K562 (cell line): ENCODE measurements at regions not wholly inside any gene's neighbourhood (a gene's known extent, or its start where the extent isn't known, plus 50 kb on each side); places are given as distances from the start of the nearest gene placed in this dataset.

Experiments used
- ATAC-seq: fragments of 200-7000 bp; cut with Tn5 transposase; 3 replicates; pipeline ENCODE4 v1.9.1; 2020; ENCODE audit warnings: moderate library complexity
- BruUV-seq: library from RNA; stranded (reverse); fragments of 400-500 nt; replicated peaks from 2 replicates; lab custom pipeline; 2021; lab: Mats Ljungman, UMichigan
- CTCF ChIA-PET: fragments of 300-600 bp; formaldehyde crosslinking; extraction: SDS; loops from one replicate; lab custom pipeline; 2021; ENCODE audit warnings: low intra/inter-chr PET ratio; lab: Yijun Ruan, JAX
- POLR2A ChIA-PET: fragments of 300-600, 350-650 bp; sonication (Branson Sonifier 250); formaldehyde crosslinking; extraction: SDS; loops from one replicate; lab custom pipeline; 2021; ENCODE audit warnings: antibody characterized with exemption, inconsistent platforms; lab: Yijun Ruan, JAX
- DNase-seq, 4 experiments: peaks; one replicate each; pipeline versions ENCODE4 v3.0.0 to v3.0.0-alpha.2; 2011 to 2018; ENCODE audit warnings: low spot score in 3 of 4, mixed read lengths in 3 of 4; ENCODE audit errors: extremely low read depth in 1 of 4
- FAIRE-seq: peaks from 2 replicates; lab custom pipeline; 2011; peaks lifted over from hg19 to GRCh38; lab: Jason Lieb, UNC
- H2AFZ ChIP-seq: 2 replicates; pipeline ENCODE4 v1.6.0; 2011; ENCODE audit warnings: low read depth, low read length, control low read depth, inconsistent platforms
- H3K27ac ChIP-seq: fragments of 200-600 bp; 3 replicates; pipeline ENCODE4 v1.8.0; 2011; ENCODE audit warnings: low read depth, mild to moderate bottlenecking, control low read depth, inconsistent platforms, low read length, moderate library complexity, mixed read lengths; ENCODE audit errors: extremely low read depth
- H3K27me3 ChIP-seq, 2 experiments: fragments of 300-600 bp in 1 of 2; 2 replicates in 1 of 2; 3 replicates in 1 of 2; pipeline versions ENCODE4 v1.6.0 to v1.8.0; 2011; ENCODE audit warnings: inconsistent platforms in 2 of 2, low read length in 2 of 2, mild to moderate bottlenecking in 1 of 2, mixed read lengths in 1 of 2, moderate library complexity in 1 of 2; ENCODE audit not compliant: control insufficient read depth in 2 of 2, insufficient read depth in 2 of 2
- H3K36me3 ChIP-seq: fragments of 300-600 bp; 3 replicates; pipeline ENCODE4 v1.8.0; 2011; ENCODE audit warnings: mild to moderate bottlenecking, low read length, inconsistent platforms; ENCODE audit not compliant: control insufficient read depth, insufficient read depth
- H3K4me1 ChIP-seq, 2 experiments: fragments of 200-600 bp in 1 of 2; replicated peaks in 1 of 2; 2 replicates in 1 of 2; 3 replicates in 1 of 2; pipeline versions ENCODE4 v1.5.1 to v1.8.0; 2011; ENCODE audit warnings: inconsistent platforms in 2 of 2, low read length in 2 of 2, mild to moderate bottlenecking in 1 of 2, mixed read lengths in 1 of 2, moderate library complexity in 1 of 2; ENCODE audit not compliant: control insufficient read depth in 2 of 2, insufficient read depth in 2 of 2
- H3K4me2 ChIP-seq: 2 replicates; pipeline ENCODE4 v1.6.1; 2011; ENCODE audit warnings: low read length, control low read depth, inconsistent platforms, mixed read lengths; ENCODE audit not compliant: insufficient read depth
- H3K4me3 ChIP-seq: fragments of 200-600 bp; sonication (generic), shearing (Covaris generic); 2 replicates; pipeline ENCODE4 v1.5.1; 2016; ENCODE audit warnings: control low read depth, inconsistent platforms
- H3K79me2 ChIP-seq: fragments of 200-600 bp; 3 replicates; pipeline ENCODE4 v1.8.0; 2011; ENCODE audit warnings: low read length, inconsistent platforms; ENCODE audit not compliant: control insufficient read depth, insufficient read depth
- H3K9ac ChIP-seq, 2 experiments: 2 replicates each; pipeline versions ENCODE4 v1.6.0 to v1.6.1; 2011; ENCODE audit warnings: low read depth in 2 of 2, low read length in 2 of 2, control low read depth in 1 of 2, inconsistent platforms in 1 of 2, mild to moderate bottlenecking in 1 of 2, mixed read lengths in 1 of 2; ENCODE audit not compliant: insufficient read depth in 1 of 2
- H3K9me1 ChIP-seq: one replicate; pipeline ENCODE4 v1.6.0; 2011; ENCODE audit warnings: inconsistent platforms, mild to moderate bottlenecking, low read length, moderate library complexity; ENCODE audit not compliant: control insufficient read depth, insufficient read depth
- H3K9me3 ChIP-seq: replicated peaks from 2 replicates; pipeline ENCODE4 v1.5.1; 2011; ENCODE audit warnings: low read depth, low read length, inconsistent platforms; ENCODE audit not compliant: control insufficient read depth, insufficient read depth
- H4K20me1 ChIP-seq: replicated peaks from 2 replicates; pipeline ENCODE4 v1.6.1; 2011; ENCODE audit warnings: low read length, inconsistent platforms, mixed read lengths; ENCODE audit not compliant: control insufficient read depth, insufficient read depth
- ESRRA ChIP-seq: fragments of 450-650 bp; IDR thresholded peaks from 2 replicates; pipeline ENCODE4 v1.6.1; 2014; ENCODE audit warnings: low read depth, mild to moderate bottlenecking, moderate library complexity, borderline replicate concordance
- GABPA ChIP-seq: fragments of 200-800 bp; sonication (Bioruptor generic); conservative IDR thresholded peaks from 2 replicates; pipeline ENCODE4 v1.6.1; 2016; ENCODE audit warnings: low read depth, missing genetic modification characterization, missing compliant biosample characterization
- GATAD2A ChIP-seq: fragments of 450-650 bp; IDR thresholded peaks from 2 replicates; pipeline ENCODE4 v1.6.1; 2017
- KLF10 ChIP-seq: fragments of 250-450 bp; sonication (Bioruptor Pico); IDR thresholded peaks from 2 replicates; pipeline ENCODE4 v1.6.1; 2021; ENCODE audit warnings: matching md5 sums
- MAFK ChIP-seq: IDR thresholded peaks from 2 replicates; pipeline ENCODE4 v1.6.1; 2011; ENCODE audit warnings: low read length, improper control_type of control experiment
- MCM5 ChIP-seq: fragments of 450-650 bp; IDR thresholded peaks from 2 replicates; pipeline ENCODE4 v1.6.1; 2016; ENCODE audit warnings: low read depth
- MECOM ChIP-seq: fragments of 250-450 bp; sonication (Bioruptor Pico); IDR thresholded peaks from 2 replicates; pipeline ENCODE4 v1.8.0; 2022; ENCODE audit warnings: inconsistent platforms
- PHF8 ChIP-seq: fragments of 200-600 bp; sonication (generic); IDR thresholded peaks from 2 replicates; pipeline ENCODE4 v1.6.1; 2012; ENCODE audit warnings: mixed run types, mild to moderate bottlenecking, inconsistent platforms, low read length, moderate library complexity, borderline replicate concordance
- RBM34 ChIP-seq: fragments of 200-400 bp; formaldehyde crosslinking; IDR thresholded peaks from 2 replicates; pipeline ENCODE4 v1.6.1; 2018; ENCODE audit warnings: low read length, borderline replicate concordance; ENCODE audit not compliant: insufficient read depth
- SLC30A9 ChIP-seq: fragments of 250-450 bp; sonication (Bioruptor Pico); IDR thresholded peaks from 2 replicates; pipeline ENCODE4 v1.8.0; 2022; ENCODE audit warnings: mild to moderate bottlenecking, moderate library complexity
- SMAD2 ChIP-seq: fragments of 150-350 bp; IDR thresholded peaks from 2 replicates; pipeline ENCODE4 v1.6.1; 2014; ENCODE audit warnings: low read depth, mild to moderate bottlenecking, low read length
- U2AF1 ChIP-seq: fragments of 200-400 bp; formaldehyde crosslinking; optimal IDR thresholded peaks from 2 replicates; pipeline ENCODE3; 2017; ENCODE audit warnings: mild to moderate bottlenecking, low read depth, low read length, moderate library complexity
- XRCC4 ChIP-seq: IDR thresholded peaks from one replicate; pipeline ENCODE4 v1.6.1; 2011; ENCODE audit not compliant: insufficient read depth, insufficient read length; ENCODE audit errors: extremely low read depth
- ZBTB1 ChIP-seq: sonication (generic); formaldehyde crosslinking; IDR thresholded peaks from 2 replicates; pipeline ENCODE4 v1.8.1; 2023; ENCODE audit warnings: missing genetic modification reagents, low read depth, mild to moderate bottlenecking, borderline replicate concordance
- ZBTB7A ChIP-seq: IDR thresholded peaks from 2 replicates; pipeline ENCODE4 v1.6.1; 2011; ENCODE audit warnings: low read depth, mild to moderate bottlenecking, low read length, moderate library complexity, borderline replicate concordance; ENCODE audit not compliant: control insufficient read depth
- ZNF316 ChIP-seq: fragments of 450-650 bp; IDR thresholded peaks from 2 replicates; pipeline ENCODE4 v1.6.1; 2016
- ZNF75A ChIP-seq: fragments of 450-650 bp; formaldehyde crosslinking; IDR thresholded peaks from 2 replicates; pipeline ENCODE4 v1.4.0; 2020; ENCODE audit warnings: mild to moderate bottlenecking
- WGBS: fragments of 100-300 bp; shearing (Covaris generic); methylation state at CpG from one replicate; pipeline ENCODE4 v1.1.6; 2016; ENCODE audit warnings: low coverage, mixed read lengths; ENCODE audit not compliant: insufficient coverage; ENCODE audit errors: missing lambda C conversion rate; 5-methylcytosine and 5-hydroxymethylcytosine counted together
- in situ Hi-C: fragments of 300-500 bp; cut with MboI; formaldehyde crosslinking; loops from 4 replicates; pipeline ENCODE4 v1.15.0; 2018; ENCODE audit warnings: inconsistent platforms, mixed read lengths
- intact Hi-C: fragments of 100-400 bp; cut with micrococcal nuclease; formaldehyde crosslinking; loops from 2 replicates; pipeline ENCODE4 v1.14.2; 2022
- TF ChIP-seq, protein P1 (sequence below), 2 experiments: fragments of 250-450 bp in 1 of 2; fragments of 450-650 bp in 1 of 2; sonication (Bioruptor Pico) in 1 of 2; IDR thresholded peaks; 2 replicates each; pipeline versions ENCODE4 v1.6.1 to v1.8.0; 2016 to 2021; ENCODE audit warnings: mild to moderate bottlenecking in 2 of 2, moderate library complexity in 2 of 2, missing compliant biosample characterization in 1 of 2, missing genetic modification characterization in 1 of 2
- TF ChIP-seq, protein P2 (sequence below): IDR thresholded peaks from 2 replicates; pipeline ENCODE4 v1.6.1; 2011; ENCODE audit not compliant: insufficient read length; ENCODE audit errors: extremely low read depth
- TF ChIP-seq, protein P3 (sequence below): sonication (generic); formaldehyde crosslinking; IDR thresholded peaks from 2 replicates; pipeline ENCODE4 v1.8.1; 2023; ENCODE audit warnings: mild to moderate bottlenecking, missing genetic modification reagents

- TF ChIP-seq, protein P1, sequence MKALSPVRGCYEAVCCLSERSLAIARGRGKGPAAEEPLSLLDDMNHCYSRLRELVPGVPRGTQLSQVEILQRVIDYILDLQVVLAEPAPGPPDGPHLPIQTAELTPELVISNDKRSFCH (CRISPR knock-in tag; IDR thresholded peaks at IDR 0.05), result no peak
- TF ChIP-seq, protein P1 (tag; IDR thresholded peaks at IDR 0.05), result no peak
- TF ChIP-seq MECOM (no peak), XRCC4 (no peak), GATAD2A (no peak), SLC30A9 (CRISPR knock-in tag) (no peak), ZNF316 (no peak), ZBTB7A (no peak), ESRRA (no peak), MCM5 (no peak)
These were observed 336.0 kb upstream of the PCDH15 start (continued) for GRCh38 chr10:55137063-55137462.

GRCh38 chr10:55104738-55105137, 303.7 kb upstream of the PCDH15 start:
- H3K9me1 ChIP-seq, result no peaks in the 10 kb centered on the region
- TF ChIP-seq ZNF75A (CRISPR knock-in tag) (no peak), PHF8 (no peak), ZBTB1 (CRISPR knock-in tag) (no peak), RBM34 (no peak), GABPA (no peak), U2AF1 (no peak), SMAD2 (no peak), MAFK (no peak), KLF10 (CRISPR knock-in tag) (no peak)
- TF ChIP-seq, protein P2, sequence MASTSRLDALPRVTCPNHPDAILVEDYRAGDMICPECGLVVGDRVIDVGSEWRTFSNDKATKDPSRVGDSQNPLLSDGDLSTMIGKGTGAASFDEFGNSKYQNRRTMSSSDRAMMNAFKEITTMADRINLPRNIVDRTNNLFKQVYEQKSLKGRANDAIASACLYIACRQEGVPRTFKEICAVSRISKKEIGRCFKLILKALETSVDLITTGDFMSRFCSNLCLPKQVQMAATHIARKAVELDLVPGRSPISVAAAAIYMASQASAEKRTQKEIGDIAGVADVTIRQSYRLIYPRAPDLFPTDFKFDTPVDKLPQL, result no peak
- TF ChIP-seq, protein P3, sequence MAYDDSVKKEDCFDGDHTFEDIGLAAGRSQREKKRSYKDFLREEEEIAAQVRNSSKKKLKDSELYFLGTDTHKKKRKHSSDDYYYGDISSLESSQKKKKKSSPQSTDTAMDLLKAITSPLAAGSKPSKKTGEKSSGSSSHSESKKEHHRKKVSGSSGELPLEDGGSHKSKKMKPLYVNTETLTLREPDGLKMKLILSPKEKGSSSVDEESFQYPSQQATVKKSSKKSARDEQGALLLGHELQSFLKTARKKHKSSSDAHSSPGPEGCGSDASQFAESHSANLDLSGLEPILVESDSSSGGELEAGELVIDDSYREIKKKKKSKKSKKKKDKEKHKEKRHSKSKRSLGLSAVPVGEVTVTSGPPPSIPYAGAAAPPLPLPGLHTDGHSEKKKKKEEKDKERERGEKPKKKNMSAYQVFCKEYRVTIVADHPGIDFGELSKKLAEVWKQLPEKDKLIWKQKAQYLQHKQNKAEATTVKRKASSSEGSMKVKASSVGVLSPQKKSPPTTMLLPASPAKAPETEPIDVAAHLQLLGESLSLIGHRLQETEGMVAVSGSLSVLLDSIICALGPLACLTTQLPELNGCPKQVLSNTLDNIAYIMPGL (CRISPR knock-in tag), result no peak
- H2AFZ ChIP-seq, result no peak overlapping the region
- no peaks in the 10 kb centered on the region for H3K79me2 ChIP-seq
- H3K9ac ChIP-seq, result no peak overlapping the region
- no peaks in the 10 kb centered on the region for H3K27me3 ChIP-seq
- CTCF ChIA-PET, result no interaction called here
- POLR2A ChIA-PET, result no interaction called here
- BruUV-seq, result no TSS peak
- H3K36me3 ChIP-seq, result no peaks in the 10 kb centered on the region
- no peak for FAIRE-seq
- 0% methylated on average over 2 of the region's 2 CpGs for WGBS
- no peak overlapping the region for H3K4me2 ChIP-seq
- no peak overlapping the region for H3K27ac ChIP-seq
- H3K9me3 ChIP-seq, result no peaks in the 10 kb centered on the region
- H3K4me1 ChIP-seq, result no peaks in the 10 kb centered on the region
- in situ Hi-C loops (no loop called here), intact Hi-C loops (no loop called here)
- H4K20me1 ChIP-seq, result no peaks in the 10 kb centered on the region
- H3K4me3 ChIP-seq, result no peak overlapping the region
- ATAC-seq, result no peak
- DNase-seq, result no peak
